Spleen (tissue), 7 donors: ENCODE measurements at regions not wholly inside any gene's neighbourhood (a gene's known extent, or its start where the extent isn't known, plus 50 kb on each side); places are given as distances from the start of the nearest gene placed in this dataset.

Experiments used
- CTCF ChIP-seq, 11 experiments: fragments of 200-600 bp in 7 of 11; fragments of 450-650 bp in 4 of 11; sonication (generic) in 4 of 11; IDR thresholded peaks in 8 of 11; conservative IDR thresholded peaks in 3 of 11; 1 replicate in 7 of 11; 2 replicates in 4 of 11; pipeline versions ENCODE4 v1.4.0 to v1.8.0; 2016 to 2021; ENCODE audit warnings: antibody characterized with exemption in 11 of 11, inconsistent platforms in 4 of 11, mild to moderate bottlenecking in 1 of 11
- POLR2A ChIP-seq, 3 donors: fragments of 450-650 bp; IDR thresholded peaks; one replicate each; pipeline ENCODE4 v1.5.1; 2017; ENCODE audit warnings: antibody characterized with exemption in 3 of 3, mild to moderate bottlenecking in 1 of 3
- POLR2AphosphoS5 ChIP-seq, 3 donors: sonication (generic); formaldehyde crosslinking; IDR thresholded peaks; one replicate each; pipeline ENCODE4 v1.5.1; 2017; ENCODE audit warnings: antibody characterized with exemption in 3 of 3
- donor health status: DM: no; HTN: no; CAD: no; lungs with moderate emphysema.
- donor health status: DM: no; HTN: no; CAD: no.
- donor health status: DM: no; HTN: no; CAD: no.

GRCh38 chr4:117495802-117496201, 410.4 kb upstream of the TRAM1L1 start:
- no peak for TF ChIP-seq CTCF (IDR thresholded peaks at IDR 0.05 in 8 of 11, conservative IDR thresholded peaks at IDR 0.05 in 3 of 11)
- TF ChIP-seq POLR2A (IDR thresholded peaks at IDR 0.05): no peak
- TF ChIP-seq POLR2AphosphoS5 (IDR thresholded peaks at IDR 0.05): no peak
